GM21786 (cell line): ENCODE measurements at regions not wholly inside any gene's neighbourhood (a gene's known extent, or its start where the extent isn't known, plus 50 kb on each side); places are given as distances from the start of the nearest gene placed in this dataset.

ENCODE experiments used
- ATAC-seq: cut with Tn5 transposase; IDR thresholded peaks from one replicate; pipeline ENCODE4 v1.9.1; 2021; ENCODE audit not compliant: unreplicated experiment

DNA sequence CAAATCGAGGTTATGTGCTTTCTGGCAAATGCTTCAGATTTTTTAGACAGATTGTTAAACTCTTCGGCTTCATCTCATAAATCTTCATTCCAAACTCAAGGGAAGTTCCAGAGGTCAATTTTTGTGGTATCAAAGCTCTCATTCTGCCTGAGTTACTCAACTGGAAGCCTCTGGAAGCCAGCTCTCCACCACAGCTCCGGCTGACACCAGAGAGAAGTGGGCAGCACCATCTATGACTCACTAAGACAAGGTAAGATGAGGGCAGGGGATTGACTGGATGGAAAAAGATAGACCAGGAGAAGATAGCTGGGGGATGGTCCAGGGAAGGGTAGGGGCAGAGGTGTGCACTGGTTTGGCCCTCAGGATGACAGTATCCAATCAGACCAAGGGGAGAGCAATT is 137.3 kb upstream of the HNRNPA3 start:
- no peak for ATAC-seq

DNA sequence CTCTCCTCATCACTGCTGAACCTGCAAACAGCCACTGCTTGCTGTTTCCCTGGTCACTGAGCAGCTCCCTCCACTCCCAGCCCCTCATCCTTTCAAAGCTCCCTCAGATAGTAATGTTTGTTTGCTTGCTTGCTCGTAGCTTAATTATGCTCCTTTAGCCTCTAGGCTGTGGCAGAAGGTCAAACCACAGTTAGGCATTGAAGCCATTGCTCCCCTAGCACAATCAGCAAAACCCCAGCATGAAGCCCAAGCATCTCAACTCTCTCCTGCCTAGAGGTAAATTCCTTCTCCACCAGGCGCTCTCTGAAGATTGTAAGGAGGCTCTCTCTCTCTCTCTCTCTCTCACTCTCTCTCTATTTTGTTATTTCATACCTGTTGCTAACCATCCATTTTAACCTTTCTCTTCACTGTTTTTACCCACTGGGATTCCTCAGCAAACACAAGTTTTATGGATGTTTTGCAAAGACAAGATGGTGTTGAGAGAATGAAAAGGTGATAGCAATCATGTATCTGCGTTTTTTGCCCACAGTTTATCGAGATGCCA is 135.9 kb upstream of the HNRNPA3 start:
- no peak for ATAC-seq

DNA sequence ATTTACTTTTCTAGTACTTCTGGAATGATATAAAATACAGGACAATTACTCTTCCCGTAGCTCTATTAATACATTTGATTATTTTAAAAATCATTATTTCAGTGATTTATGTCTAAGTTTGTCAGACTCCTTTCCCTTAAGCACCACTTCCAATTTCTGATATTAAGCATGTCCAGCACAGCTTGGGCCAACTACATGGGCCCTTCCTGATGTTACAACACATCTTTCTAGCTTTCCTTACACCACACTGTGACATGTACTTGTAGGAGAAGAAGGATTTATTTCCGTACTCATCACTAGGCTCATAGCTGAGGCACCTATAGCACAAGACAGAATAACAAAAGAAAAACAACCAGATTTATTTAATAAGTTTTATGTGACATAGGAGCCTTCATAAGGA is 134.8 kb upstream of the HNRNPA3 start:
- no peak for ATAC-seq

DNA sequence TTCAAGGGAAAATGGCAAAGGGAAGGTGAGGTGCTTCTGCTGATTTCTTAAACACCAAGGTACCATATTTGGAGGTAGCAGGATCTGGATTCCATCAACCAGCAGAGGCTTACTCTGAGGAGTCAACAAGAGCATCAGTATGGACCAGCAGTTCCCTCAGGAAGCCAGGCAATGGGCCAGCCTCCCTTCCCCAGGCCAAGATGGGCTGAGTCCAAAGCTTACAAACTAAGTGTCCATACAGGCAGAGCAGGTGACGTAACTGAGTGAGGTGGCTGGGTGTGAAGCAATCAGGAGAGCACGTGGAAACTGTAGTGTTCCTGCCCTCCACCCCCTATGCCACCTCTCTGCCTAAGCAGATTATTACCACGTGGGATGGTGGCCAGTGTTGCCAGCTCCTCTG is 134.2 kb upstream of the HNRNPA3 start:
- no peak for ATAC-seq

DNA sequence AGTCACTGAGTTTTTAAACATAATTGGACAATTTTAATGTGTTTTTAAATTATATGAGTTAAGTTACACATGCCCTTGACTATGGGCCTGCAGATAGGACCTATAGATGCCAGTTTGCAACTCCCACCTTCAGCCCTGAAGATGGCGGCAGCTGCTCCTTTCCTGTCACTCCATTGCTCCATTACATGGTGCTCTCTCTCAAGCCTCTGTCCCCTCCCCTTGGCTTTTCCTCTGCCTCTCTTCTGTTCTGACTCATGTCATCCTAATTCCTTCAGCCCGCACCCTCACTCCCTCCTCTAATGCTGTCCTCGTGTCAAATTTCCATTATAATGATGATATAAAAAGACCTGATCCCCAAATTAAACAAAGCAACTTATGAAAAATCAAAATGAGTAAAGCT is 133.7 kb upstream of the HNRNPA3 start:
- no peak for ATAC-seq

DNA sequence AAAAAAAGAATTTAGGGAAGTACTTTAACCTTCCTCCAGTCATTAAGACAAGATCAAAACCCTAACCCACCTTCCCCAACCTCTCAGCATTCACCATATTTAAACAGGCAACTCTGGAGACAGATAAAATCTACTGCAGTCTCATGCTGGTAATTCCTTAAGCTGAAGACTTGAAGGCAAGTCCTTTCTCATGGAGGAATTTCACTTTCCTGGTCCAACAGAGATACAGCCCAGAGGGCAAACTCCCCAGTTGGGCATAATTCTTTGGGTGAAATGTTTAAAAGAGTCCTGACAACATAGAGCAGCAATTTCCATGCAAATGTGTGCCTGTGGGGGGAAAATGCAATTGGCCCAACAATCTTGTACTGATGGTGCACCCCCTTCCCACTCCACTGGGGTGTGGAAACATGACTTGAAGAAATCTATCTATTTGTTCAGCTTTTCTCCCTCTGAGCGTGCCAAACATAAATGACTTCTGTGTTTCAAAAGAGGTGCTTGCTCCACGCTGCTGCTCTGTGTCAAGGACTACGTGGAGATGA is 131.8 kb upstream of the HNRNPA3 start:
- ATAC-seq, result no peak

DNA sequence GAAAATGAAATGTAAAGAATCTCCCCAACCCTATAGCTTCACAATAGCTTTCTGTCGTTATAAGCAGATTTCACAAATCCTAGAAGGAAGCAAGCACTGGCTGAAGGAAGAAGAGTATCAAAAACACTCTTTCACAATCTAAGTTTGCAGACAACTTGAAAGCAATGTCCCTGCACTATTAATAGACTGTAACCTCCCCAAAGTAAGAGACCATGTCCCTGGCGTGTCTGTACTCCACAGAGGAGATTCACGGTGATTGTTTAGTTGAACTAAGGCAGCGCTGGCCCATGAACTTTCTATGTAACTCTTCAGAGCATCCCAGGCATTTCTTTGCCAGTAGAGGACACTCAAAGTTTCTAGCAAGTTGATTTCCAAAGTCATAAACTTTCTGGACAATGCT is 128.0 kb upstream of the HNRNPA3 start:
- no peak for ATAC-seq

DNA sequence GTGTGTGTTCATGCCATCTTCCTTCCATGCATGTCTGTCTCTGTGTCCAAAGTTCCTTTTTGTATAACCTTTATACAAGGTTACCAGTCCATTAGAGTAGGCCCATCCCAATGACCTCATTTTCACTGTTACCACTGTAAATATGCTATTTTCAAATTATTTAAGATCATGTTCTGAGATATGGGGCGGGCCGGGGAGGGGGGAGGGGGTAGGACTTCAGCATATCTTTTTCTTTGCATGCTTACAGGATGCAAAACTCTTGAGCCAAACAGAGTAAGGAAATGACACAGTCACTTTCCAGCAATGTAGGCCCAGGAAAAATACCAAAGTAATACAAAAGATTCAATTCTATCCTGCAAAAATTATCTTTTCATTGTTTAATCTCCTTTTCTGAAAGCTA is 124.1 kb upstream of the HNRNPA3 start:
- ATAC-seq, result no peak

DNA sequence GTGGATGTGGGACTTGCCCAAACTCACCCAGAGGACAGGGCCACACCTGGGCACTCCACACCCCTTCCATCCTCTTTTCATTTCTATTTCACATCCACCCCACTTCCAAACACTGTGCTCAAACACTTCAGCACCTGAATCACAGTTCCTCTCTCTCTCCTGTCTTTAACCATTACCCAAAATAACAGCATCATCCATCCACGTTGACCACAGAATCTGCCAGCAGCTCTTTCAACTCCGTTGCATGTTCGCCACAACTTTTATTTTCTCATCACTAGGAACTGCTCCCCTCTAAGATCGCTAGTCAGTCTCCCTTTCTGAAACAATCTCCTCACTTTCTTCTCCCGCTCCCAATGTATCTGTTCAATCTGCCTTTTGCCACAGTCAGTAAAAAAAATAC is 121.6 kb upstream of the HNRNPA3 start:
- ATAC-seq, result no peak

DNA sequence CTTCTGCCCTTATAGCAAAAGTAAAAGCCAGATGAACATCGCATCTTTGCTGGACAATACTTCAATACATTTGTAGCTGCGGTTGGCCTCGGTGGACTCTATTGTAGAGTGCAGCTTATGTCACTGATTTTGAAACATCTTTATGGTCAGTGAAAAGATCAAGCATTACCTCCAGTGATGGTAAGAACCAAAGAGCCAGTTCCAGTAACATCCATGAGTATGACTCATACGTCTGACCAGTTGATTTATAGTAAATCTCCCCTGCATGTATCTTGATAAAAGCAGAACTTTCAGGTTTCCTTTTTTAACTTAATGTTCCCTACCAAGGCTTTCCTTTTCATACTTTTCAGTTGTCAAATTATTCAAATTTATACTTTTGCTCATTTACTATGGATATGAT is 119.2 kb upstream of the HNRNPA3 start:
- no peak for ATAC-seq

DNA sequence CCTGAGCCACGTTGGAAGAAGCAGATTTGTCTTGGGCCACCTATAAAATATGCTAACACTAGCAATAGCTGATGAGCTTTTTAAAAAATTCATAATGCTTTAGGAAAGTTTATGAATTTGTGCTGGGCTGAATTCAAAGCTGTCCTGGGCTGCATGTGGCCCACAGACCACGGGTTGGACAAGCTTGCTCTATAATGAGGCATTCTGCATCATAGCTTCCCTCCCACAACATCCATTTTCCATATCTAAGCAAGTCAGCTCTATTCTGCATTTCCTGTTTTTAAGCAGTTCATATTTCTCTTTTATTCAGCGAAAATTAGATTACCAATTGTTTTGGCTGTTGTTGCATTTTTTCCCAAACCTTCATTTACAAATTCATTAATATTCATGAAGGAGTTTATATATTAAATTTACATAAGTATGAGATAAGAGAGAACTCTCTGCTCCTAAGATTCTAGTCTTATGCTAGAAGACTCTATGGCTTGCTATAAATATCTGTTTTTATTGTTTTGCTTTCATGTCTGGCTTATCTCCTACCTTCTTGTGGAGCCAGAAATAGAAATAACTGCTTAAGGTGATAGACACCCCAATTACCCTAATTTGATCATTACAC is 114.5 kb upstream of the HNRNPA3 start:
- no peak for ATAC-seq

DNA sequence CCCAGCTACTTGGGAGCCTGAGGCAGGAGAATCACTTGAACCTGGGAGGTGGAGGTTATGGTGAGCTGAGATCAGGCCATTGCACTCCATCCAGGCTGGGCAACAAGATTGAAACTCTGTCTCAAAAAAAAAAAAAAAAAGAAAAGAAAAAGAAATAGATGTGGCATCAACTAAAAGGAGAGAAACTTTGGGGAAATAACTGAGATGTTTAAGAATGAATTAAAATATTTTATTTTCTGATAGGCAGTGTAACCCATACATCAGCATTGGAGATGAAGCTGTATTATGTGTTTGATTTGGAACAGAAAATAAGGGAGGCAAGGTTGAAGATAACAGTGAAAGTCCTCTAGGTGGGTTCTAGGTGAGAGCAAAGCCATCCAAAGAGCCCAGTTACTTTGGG is 110.7 kb upstream of the HNRNPA3 start:
- ATAC-seq, result no peak

DNA sequence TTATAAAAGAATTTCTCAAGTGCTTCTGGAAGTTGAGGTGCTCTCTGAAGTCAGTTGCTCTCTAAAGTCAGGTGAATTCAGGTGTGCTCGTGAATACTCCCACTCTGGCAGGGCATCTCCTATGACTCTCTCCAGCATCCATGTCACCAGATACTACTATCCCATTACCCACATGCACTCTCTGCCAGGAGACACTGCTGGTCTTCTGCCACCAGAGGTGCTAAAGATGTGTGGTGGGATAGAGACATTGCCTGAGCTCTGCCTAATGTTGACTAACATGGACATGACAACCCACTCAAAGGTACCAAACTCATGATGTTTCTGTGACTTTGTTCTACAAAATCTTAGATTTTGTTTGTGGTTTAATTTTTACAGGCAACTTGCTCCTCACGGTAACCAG is 106.4 kb upstream of the HNRNPA3 start:
- ATAC-seq, result no peak

DNA sequence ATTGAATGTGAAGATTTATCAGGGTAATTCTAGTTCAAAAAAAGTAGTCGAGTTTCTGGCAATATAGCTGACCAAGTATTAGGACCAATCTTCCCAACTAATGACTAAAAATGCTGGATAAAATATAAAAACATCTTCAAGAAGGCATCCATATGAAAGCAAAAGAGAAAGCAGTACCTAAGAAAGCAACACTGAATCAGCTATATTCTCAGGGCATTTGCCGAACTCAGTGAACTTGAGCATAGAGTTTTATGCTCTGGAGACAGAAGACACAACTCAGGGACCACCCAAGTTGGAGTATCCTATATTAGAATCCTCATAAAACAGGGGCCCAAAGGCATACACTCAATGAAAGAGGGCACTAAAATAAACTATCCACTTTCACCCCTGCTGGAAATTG is 103.7 kb upstream of the HNRNPA3 start:
- no peak for ATAC-seq

DNA sequence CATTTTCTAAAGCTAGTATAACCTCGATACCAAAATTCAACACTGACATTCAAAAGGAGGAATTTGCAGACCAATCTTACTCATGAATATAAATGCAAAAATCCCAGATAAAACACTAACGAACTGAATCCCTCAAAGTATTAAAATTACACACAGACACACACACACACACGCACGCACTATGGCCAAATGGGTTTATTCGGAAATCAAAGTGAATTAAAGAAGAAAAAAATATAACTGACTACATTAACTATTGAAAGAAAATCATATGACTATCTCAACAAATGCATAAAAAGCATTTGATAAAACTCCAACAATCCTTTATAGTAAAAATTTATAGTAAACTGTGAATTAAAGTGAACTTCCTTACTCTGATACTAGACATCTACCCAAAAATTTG is 97.9 kb upstream of the HNRNPA3 start:
- ATAC-seq, result no peak

DNA sequence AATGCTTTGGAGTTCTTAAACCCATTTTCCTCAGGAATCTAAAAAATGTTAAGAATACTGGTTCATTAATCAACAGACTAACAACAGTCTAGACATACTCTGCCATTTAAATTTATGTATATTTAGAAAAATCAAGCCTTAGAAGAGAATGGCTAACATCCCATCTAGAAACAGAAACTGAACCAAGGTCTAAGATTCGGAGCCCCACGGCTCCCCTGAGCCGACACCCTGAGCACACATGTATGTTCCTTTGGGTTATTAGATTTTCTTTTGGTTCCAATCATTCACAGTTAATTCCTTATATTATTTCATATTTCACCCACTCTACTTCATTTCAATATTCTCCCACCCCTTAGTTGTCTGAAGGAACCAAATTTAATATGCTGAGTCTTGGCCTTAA is 94.8 kb upstream of the HNRNPA3 start:
- no peak for ATAC-seq

DNA sequence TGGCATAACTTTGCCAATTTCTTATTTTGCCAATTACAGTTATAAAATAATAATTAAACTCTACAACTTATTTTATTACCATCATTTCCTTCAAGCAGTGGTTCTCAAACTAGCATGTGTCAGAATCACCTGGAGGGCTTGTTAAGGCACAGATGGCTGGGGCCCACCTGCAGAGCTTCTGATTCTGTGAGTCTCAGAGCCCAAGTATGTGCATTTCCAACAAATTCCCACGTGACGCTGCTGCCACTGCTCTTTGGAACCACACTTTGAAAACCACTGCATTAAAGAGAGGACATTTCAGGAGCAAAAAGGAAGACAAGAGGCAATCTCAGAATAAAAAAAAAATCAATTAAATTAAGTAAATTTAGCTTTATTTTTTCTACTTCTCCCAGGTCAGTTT is 94.0 kb upstream of the HNRNPA3 start:
- no peak for ATAC-seq

DNA sequence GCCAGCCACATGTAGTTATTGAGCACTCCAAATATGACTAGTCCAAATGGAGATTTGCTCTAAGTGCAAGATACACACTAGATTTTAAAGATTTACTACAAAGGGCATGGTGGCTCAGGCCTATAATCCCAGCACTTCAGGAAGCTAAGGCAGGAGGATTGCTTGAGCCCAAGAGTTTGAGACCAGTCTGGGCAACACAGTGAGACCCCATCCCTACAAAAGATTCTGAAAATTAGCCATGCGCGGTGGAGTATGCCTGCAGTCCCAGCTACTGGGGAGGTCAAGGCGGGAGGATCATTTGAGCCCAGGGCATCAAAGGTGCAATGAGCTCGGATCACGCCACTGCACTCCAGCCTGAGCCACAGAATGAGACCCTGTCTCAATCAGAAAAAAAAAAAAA is 93.5 kb upstream of the HNRNPA3 start:
- no peak for ATAC-seq

DNA sequence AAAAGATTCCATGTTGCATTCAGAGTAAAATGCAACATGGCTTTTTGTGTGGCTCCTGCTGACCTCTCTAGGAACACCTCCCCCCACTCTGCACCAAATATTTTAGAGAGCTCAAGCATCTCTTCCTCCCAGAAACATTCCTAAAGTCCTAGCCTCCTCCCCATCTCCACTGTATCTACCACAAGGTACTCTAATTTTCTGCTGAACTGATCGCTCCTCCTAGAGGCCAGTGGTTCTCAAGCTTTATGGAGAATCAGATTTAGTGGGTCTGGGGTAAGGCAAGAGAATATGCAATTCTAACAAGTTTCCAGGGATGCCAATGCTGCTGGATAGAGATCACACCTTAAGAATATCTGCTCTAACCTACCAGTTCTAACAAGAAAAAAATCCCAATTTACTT is 89.5 kb upstream of the HNRNPA3 start:
- ATAC-seq, result no peak

DNA sequence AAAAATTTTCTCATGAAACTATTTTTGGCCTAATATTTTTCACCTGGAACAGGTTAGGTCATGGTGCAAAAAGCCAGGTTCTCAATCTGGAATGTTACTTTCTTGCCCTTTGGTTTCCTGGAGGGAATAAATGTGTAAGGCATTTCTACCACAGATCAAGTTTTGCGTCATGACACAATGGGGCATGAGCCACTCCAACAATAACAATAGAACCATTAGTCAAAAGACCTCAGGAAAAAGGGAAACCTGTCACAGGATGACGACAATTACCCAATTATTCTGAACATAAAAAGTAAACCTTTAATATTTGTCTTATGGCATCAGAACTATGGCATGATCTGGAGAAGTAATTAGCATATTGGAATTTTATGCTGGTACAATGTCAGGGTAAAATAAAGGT is 88.2 kb upstream of the HNRNPA3 start:
- no peak for ATAC-seq

DNA sequence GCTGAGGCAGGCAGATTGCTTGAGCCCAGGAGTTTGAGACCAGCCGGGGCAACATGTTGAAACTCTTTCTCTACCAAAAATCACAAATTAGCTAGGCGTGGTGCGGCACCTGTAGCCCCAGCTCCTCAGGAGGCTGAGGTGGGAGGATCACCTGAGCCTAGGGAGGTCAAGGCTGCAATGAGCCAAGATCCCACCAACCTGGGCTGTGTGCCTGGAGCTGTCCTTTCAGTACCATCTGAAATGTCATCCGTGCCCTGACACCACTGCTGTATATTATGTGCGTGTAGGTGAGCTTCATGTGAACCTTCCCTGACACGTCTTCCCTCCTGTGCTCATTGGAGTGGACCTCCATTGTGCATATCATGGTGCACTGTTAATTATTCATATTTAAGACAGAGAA is 84.8 kb upstream of the HNRNPA3 start:
- ATAC-seq, result no peak

DNA sequence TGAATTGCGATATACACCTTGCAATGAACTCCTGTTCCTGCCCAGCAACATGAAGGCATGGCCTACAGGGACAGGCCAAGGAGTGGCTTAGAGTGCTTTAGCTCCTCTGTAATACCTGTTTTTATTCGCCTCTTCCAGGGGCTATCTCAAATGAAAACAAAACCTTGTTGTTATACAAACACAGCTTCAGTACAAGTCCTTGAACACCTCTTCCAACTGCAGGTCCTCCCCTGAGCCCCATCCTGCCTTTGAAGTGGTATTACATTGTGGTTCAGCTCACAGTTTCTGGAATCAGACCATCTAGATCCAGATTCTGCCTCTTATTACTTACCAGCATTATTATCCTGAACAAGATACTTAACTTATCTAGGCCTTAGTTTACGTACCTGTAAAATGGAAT is 83.0 kb upstream of the HNRNPA3 start:
- ATAC-seq, result no peak

DNA sequence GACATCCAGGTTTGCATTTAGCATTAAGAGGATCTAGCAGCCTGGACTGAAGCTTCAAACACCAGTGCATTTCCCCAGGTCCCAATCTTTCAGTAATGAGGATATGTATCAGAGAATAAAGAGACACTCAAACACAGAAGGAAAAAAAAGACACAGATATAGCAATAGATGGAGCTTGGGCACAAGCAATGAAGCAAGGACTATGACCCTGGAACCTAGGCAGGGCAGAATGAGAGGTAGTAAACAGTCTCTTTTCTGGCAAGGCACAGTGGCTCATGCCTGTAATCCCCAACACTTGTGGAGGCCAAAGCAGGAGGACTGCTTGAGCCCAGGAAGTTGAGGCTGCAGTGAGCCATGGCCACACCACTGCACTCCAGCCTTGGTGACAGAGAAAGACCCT is 80.7 kb upstream of the HNRNPA3 start:
- ATAC-seq, result no peak
